ENCODE measurements at regions not wholly inside any gene's neighbourhood (a gene's known extent, or its start where the extent isn't known, plus 50 kb on each side); places are given as distances from the start of the nearest gene placed in this dataset.

GRCh38 chr5:128021411-128021810 is 62.2 kb upstream of the SLC12A2 start (continued):
- no peak for TF ChIP-seq CHD7 (IDR thresholded peaks at IDR 0.05; ENCODE audit: insufficient replicate concordance, low read length)
- no peak for TF ChIP-seq CREB1 (IDR thresholded peaks at IDR 0.05)
